Common myeloid progenitor, CD34-positive (primary cell): ENCODE measurements at regions not wholly inside any gene's neighbourhood (a gene's known extent, or its start where the extent isn't known, plus 50 kb on each side); places are given as distances from the start of the nearest gene placed in this dataset.

Experiments
- CTCF ChIA-PET: fragments of 350-600 bp; sonication (Branson Sonifier 250); formaldehyde crosslinking; loops from one replicate; lab custom pipeline; 2021; ENCODE audit warnings: antibody characterized with exemption; lab: Charles Lee
- POLR2A ChIA-PET: fragments of 350-600 bp; sonication (Branson Sonifier 250); formaldehyde crosslinking; loops from one replicate; lab custom pipeline; 2021; ENCODE audit warnings: antibody characterized with exemption; lab: Charles Lee
- DNase-seq, 3 donors: peaks; one replicate each; pipeline versions ENCODE4 v3.0.0 to v3.0.0-alpha.2; 2013
- H3K27ac ChIP-seq, 2 experiments: 1 replicate in 1 of 2; 2 replicates in 1 of 2; pipeline ENCODE4 v1.7.0; 2013; ENCODE audit warnings: inconsistent platforms in 2 of 2, low read length in 2 of 2, mild to moderate bottlenecking in 2 of 2, low read depth in 1 of 2, moderate library complexity in 1 of 2; ENCODE audit not compliant: severe bottlenecking in 2 of 2, insufficient read depth in 1 of 2, poor library complexity in 1 of 2
- H3K27me3 ChIP-seq, 5 experiments: replicated peaks in 2 of 5; 1 replicate in 3 of 5; 2 replicates in 2 of 5; pipeline versions ENCODE4 v1.6.1 to v1.7.0; 2013; ENCODE audit warnings: low read length in 4 of 5, mild to moderate bottlenecking in 2 of 5, moderate library complexity in 2 of 5, inconsistent platforms in 1 of 5; ENCODE audit not compliant: insufficient read depth in 5 of 5, control insufficient read depth in 4 of 5
- H3K36me3 ChIP-seq, 4 experiments: 1 replicate in 2 of 4; 2 replicates in 2 of 4; pipeline versions ENCODE4 v1.6.1 to v1.7.0; 2013; ENCODE audit warnings: low read length in 3 of 4, control low read depth in 1 of 4, mild to moderate bottlenecking in 1 of 4; ENCODE audit not compliant: control insufficient read depth in 4 of 4, insufficient read depth in 4 of 4
- H3K4me1 ChIP-seq, 4 experiments: 1 replicate in 3 of 4; 2 replicates in 1 of 4; pipeline versions ENCODE4 v1.6.1 to v1.7.1; 2013; ENCODE audit warnings: low read length in 3 of 4, mild to moderate bottlenecking in 3 of 4, control low read depth in 1 of 4, inconsistent platforms in 1 of 4, moderate library complexity in 1 of 4; ENCODE audit not compliant: control insufficient read depth in 4 of 4, insufficient read depth in 4 of 4; ENCODE audit errors: control extremely low read depth in 1 of 4
- H3K4me3 ChIP-seq, 7 experiments: 1 replicate in 4 of 7; 2 replicates in 3 of 7; pipeline versions ENCODE4 v1.5.1 to v1.7.0; 2013; ENCODE audit warnings: mild to moderate bottlenecking in 7 of 7, low read length in 6 of 7, moderate library complexity in 6 of 7, inconsistent platforms in 2 of 7, low read depth in 2 of 7, control low read depth in 1 of 7; ENCODE audit not compliant: insufficient read depth in 4 of 7, control insufficient read depth in 1 of 7; ENCODE audit errors: extremely low read depth in 1 of 7
- H3K9me3 ChIP-seq, 5 experiments: 1 replicate in 4 of 5; 2 replicates in 1 of 5; pipeline versions ENCODE4 v1.6.1 to v1.7.1; 2013; ENCODE audit warnings: low read length in 4 of 5, mild to moderate bottlenecking in 2 of 5, inconsistent platforms in 1 of 5, low read depth in 1 of 5, moderate library complexity in 1 of 5; ENCODE audit not compliant: control insufficient read depth in 4 of 5, insufficient read depth in 2 of 5; ENCODE audit errors: control extremely low read depth in 1 of 5
- WGBS: methylation state at CpG from one replicate; pipeline ENCODE4 v1.1.5; 2013; ENCODE audit not compliant: insufficient coverage; 5-methylcytosine and 5-hydroxymethylcytosine counted together

GRCh38 chr2:220708366-220708765 is 863.7 kb downstream of the EPHA4 start:
- H3K4me3 ChIP-seq: no peak overlapping the region
- H3K9me3 ChIP-seq: no peaks in the 10 kb centered on the region
- no peak overlapping the region for H3K27ac ChIP-seq
- DNase-seq: no peak
- H3K4me1 ChIP-seq: no peaks in the 10 kb centered on the region
- no peaks in the 10 kb centered on the region for H3K27me3 ChIP-seq
- H3K36me3 ChIP-seq: no peaks in the 10 kb centered on the region
- ChIA-PET POLR2A (no interaction called here), CTCF (interaction anchor here (0.6 kb wide), 1 partner anchor 20 kb away, joined by 3 read pairs; no protein-coding TSS in a partner anchor)
- WGBS: 71% methylated on average over 1 of the region's 3 CpGs

GRCh38 chr2:220717283-220717682 is 854.8 kb downstream of the EPHA4 start:
- no peak for DNase-seq
- Histone ChIP-seq H3K4me1 (no peaks in the 10 kb centered on the region), H3K4me3 (no peak overlapping the region), H3K36me3 (no peaks in the 10 kb centered on the region), H3K27ac (no peak overlapping the region), H3K27me3 (no peaks in the 10 kb centered on the region), H3K9me3 (no peaks in the 10 kb centered on the region)
- CTCF ChIA-PET: no interaction called here
- WGBS: no CpG with 5 or more reads among the region's 3 CpGs
- POLR2A ChIA-PET: no interaction called here

GRCh38 chr2:220736778-220737177 is 835.3 kb downstream of the EPHA4 start:
- peaks cover 0 to 2% (median 0%) of the 10 kb centered on the region in 5 experiments for H3K27me3 ChIP-seq
- CTCF ChIA-PET: no interaction called here
- POLR2A ChIA-PET: no interaction called here
- no peaks in the 10 kb centered on the region for H3K36me3 ChIP-seq
- 89% methylated on average over 1 of the region's 4 CpGs for WGBS
- no peak overlapping the region for H3K27ac ChIP-seq
- no peak overlapping the region for H3K4me3 ChIP-seq
- H3K9me3 ChIP-seq: no peaks in the 10 kb centered on the region
- no peaks in the 10 kb centered on the region for H3K4me1 ChIP-seq
- DNase-seq: no peak

GRCh38 chr2:220743203-220743602 is 828.9 kb downstream of the EPHA4 start:
- Histone ChIP-seq H3K4me3 (no peak overlapping the region), H3K4me1 (no peaks in the 10 kb centered on the region), H3K36me3 (no peaks in the 10 kb centered on the region), H3K9me3 (no peaks in the 10 kb centered on the region), H3K27me3 (no peaks in the 10 kb centered on the region), H3K27ac (no peak overlapping the region)
- 100% methylated on average over 1 of the region's 2 CpGs for WGBS
- ChIA-PET POLR2A (no interaction called here), CTCF (no interaction called here)
- no peak for DNase-seq

- H3K36me3 ChIP-seq: no peaks in the 10 kb centered on the region
- H3K4me3 ChIP-seq: no peak overlapping the region
- no peaks in the 10 kb centered on the region for H3K4me1 ChIP-seq
- POLR2A ChIA-PET: no interaction called here
- CTCF ChIA-PET: no interaction called here
- WGBS: no CpG with 5 or more reads among the region's 2 CpGs
- H3K27ac ChIP-seq: no peak overlapping the region
- no peaks in the 10 kb centered on the region for H3K27me3 ChIP-seq
- no peaks in the 10 kb centered on the region for H3K9me3 ChIP-seq
- DNase-seq: no peak
Measured at GRCh38 chr2:220744861-220745260, 827.2 kb downstream of the EPHA4 start.

GRCh38 chr2:220745682-220746081 is 826.4 kb downstream of the EPHA4 start:
- DNase-seq: no peak
- Histone ChIP-seq H3K4me1 (no peaks in the 10 kb centered on the region), H3K9me3 (no peaks in the 10 kb centered on the region), H3K4me3 (no peak overlapping the region), H3K27me3 (no peaks in the 10 kb centered on the region), H3K27ac (no peak overlapping the region), H3K36me3 (no peaks in the 10 kb centered on the region)
- ChIA-PET POLR2A (no interaction called here), CTCF (no interaction called here)
- WGBS: 97% methylated on average over 8 of the region's 8 CpGs

- H3K9me3 ChIP-seq: no peaks in the 10 kb centered on the region
- H3K27ac ChIP-seq: no peak overlapping the region
- POLR2A ChIA-PET: no interaction called here
- no peaks in the 10 kb centered on the region for H3K4me1 ChIP-seq
- 100% methylated on average over 1 of the region's 1 CpG for WGBS
- no peak for DNase-seq
- H3K27me3 ChIP-seq: no peaks in the 10 kb centered on the region
- no peaks in the 10 kb centered on the region for H3K36me3 ChIP-seq
- CTCF ChIA-PET: no interaction called here
- H3K4me3 ChIP-seq: no peak overlapping the region
Measured at GRCh38 chr2:220747736-220748135, 824.4 kb downstream of the EPHA4 start.
